Loucy (cell line): ENCODE measurements at regions not wholly inside any gene's neighbourhood (a gene's known extent, or its start where the extent isn't known, plus 50 kb on each side); places are given as distances from the start of the nearest gene placed in this dataset.

ENCODE experiments used
- H2AFZ ChIP-seq: fragments of 200-600 bp; sonication (generic); 2 replicates; pipeline ENCODE4 v1.6.0; 2016; ENCODE audit warnings: antibody characterized with exemption, mild to moderate bottlenecking, low read length, moderate library complexity
- H3F3A ChIP-seq: fragments of 200-600 bp; 2 replicates; pipeline ENCODE4 v1.6.0; 2016; ENCODE audit warnings: antibody characterized with exemption, low read depth, mild to moderate bottlenecking
- H3K27me3 ChIP-seq: fragments of 200-600 bp; sonication (generic); 2 replicates; pipeline ENCODE4 v1.6.1; 2014; ENCODE audit warnings: low read length, mild to moderate bottlenecking; ENCODE audit not compliant: insufficient read depth, poor library complexity, severe bottlenecking
- H3K36me3 ChIP-seq: fragments of 200-600 bp; sonication (generic); 2 replicates; pipeline ENCODE4 v1.6.1; 2016; ENCODE audit warnings: low read length; ENCODE audit not compliant: insufficient read depth
- H3K4me1 ChIP-seq: fragments of 200-600 bp; sonication (generic); 2 replicates; pipeline ENCODE4 v1.5.1; 2014; ENCODE audit warnings: low read length, mild to moderate bottlenecking; ENCODE audit not compliant: insufficient read depth, poor library complexity, severe bottlenecking
- H3K4me2 ChIP-seq: fragments of 200-600 bp; sonication (generic); 2 replicates; pipeline ENCODE4 v1.6.0; 2014; ENCODE audit warnings: antibody characterized with exemption, low read length, low read depth, mild to moderate bottlenecking; ENCODE audit not compliant: poor library complexity, severe bottlenecking
- H3K4me3 ChIP-seq: fragments of 200-600 bp; sonication (generic); 2 replicates; pipeline ENCODE4 v1.5.1; 2014; ENCODE audit warnings: low read length, mild to moderate bottlenecking, mixed read lengths; ENCODE audit not compliant: poor library complexity, severe bottlenecking
- H3K79me2 ChIP-seq: fragments of 200-600 bp; sonication (generic); 2 replicates; pipeline ENCODE4 v1.6.1; 2014; ENCODE audit warnings: low read length; ENCODE audit not compliant: insufficient read depth
- H3K9ac ChIP-seq: fragments of 200-600 bp; sonication (generic); 2 replicates; pipeline ENCODE4 v1.6.0; 2014; ENCODE audit warnings: mild to moderate bottlenecking, low read depth, low read length, moderate library complexity; ENCODE audit not compliant: poor library complexity, severe bottlenecking
- H3K9me2 ChIP-seq: fragments of 200-600 bp; sonication (generic); replicated peaks from 2 replicates; pipeline ENCODE4 v1.6.1; 2016; ENCODE audit warnings: low read depth, low read length, mixed read lengths
- H3K9me3 ChIP-seq: fragments of 200-600 bp; sonication (generic); 2 replicates; pipeline ENCODE4 v1.6.1; 2014; ENCODE audit warnings: mild to moderate bottlenecking, antibody characterized with exemption, low read length, low read depth; ENCODE audit not compliant: insufficient read depth
- H4K20me1 ChIP-seq: fragments of 200-600 bp; sonication (generic); 2 replicates; pipeline ENCODE4 v1.6.0; 2014; ENCODE audit warnings: antibody characterized with exemption, low read length, mild to moderate bottlenecking; ENCODE audit not compliant: insufficient read depth, poor library complexity, severe bottlenecking
- EZH2phosphoT487 ChIP-seq: fragments of 200-600 bp; IDR thresholded peaks from 2 replicates; pipeline ENCODE4 v1.6.1; 2018; ENCODE audit warnings: antibody characterized with exemption, mild to moderate bottlenecking, moderate library complexity, borderline replicate concordance
- TF ChIP-seq, protein P1 (sequence below): fragments of 200-600 bp; sonication (generic); conservative IDR thresholded peaks from 2 replicates; pipeline ENCODE4 v1.5.1; 2014; ENCODE audit warnings: mild to moderate bottlenecking, antibody characterized with exemption, low read length

DNA sequence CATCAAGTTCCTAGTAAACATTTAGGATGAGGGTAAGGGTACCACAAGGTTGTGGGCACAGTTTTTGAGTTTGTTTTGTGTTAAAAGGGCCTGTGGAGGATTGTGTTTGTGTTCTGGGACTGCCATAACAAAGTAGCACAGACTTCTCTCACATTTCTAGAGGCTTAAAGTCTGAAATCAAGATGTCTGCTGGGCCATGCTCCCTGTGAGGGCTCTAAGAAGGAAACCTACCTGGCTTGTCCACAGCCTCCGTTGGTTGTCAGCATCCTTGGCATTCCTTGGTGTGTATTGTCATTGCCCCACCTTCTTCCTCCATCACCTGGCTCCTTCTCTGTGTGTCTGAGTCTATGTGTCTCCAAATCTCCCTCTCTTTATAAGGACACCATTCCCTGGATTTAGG, 808.1 kb upstream of the RBFOX1 start:
- no peak for TF ChIP-seq EZH2phosphoT487
- TF ChIP-seq, protein P1, sequence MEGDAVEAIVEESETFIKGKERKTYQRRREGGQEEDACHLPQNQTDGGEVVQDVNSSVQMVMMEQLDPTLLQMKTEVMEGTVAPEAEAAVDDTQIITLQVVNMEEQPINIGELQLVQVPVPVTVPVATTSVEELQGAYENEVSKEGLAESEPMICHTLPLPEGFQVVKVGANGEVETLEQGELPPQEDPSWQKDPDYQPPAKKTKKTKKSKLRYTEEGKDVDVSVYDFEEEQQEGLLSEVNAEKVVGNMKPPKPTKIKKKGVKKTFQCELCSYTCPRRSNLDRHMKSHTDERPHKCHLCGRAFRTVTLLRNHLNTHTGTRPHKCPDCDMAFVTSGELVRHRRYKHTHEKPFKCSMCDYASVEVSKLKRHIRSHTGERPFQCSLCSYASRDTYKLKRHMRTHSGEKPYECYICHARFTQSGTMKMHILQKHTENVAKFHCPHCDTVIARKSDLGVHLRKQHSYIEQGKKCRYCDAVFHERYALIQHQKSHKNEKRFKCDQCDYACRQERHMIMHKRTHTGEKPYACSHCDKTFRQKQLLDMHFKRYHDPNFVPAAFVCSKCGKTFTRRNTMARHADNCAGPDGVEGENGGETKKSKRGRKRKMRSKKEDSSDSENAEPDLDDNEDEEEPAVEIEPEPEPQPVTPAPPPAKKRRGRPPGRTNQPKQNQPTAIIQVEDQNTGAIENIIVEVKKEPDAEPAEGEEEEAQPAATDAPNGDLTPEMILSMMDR: no peak
- Histone ChIP-seq H3K4me3 (no peak overlapping the region), H3K36me3 (no peaks in the 10 kb centered on the region), H3F3A (no peaks in the 10 kb centered on the region), H3K79me2 (no peaks in the 10 kb centered on the region), H3K9ac (no peak overlapping the region), H3K27me3 (no peaks in the 10 kb centered on the region), H2AFZ (no peak overlapping the region), H3K9me3 (no peaks in the 10 kb centered on the region), H3K9me2 (no peaks in the 10 kb centered on the region), H3K4me1 (no peaks in the 10 kb centered on the region), H4K20me1 (no peaks in the 10 kb centered on the region), H3K4me2 (no peak overlapping the region)

DNA sequence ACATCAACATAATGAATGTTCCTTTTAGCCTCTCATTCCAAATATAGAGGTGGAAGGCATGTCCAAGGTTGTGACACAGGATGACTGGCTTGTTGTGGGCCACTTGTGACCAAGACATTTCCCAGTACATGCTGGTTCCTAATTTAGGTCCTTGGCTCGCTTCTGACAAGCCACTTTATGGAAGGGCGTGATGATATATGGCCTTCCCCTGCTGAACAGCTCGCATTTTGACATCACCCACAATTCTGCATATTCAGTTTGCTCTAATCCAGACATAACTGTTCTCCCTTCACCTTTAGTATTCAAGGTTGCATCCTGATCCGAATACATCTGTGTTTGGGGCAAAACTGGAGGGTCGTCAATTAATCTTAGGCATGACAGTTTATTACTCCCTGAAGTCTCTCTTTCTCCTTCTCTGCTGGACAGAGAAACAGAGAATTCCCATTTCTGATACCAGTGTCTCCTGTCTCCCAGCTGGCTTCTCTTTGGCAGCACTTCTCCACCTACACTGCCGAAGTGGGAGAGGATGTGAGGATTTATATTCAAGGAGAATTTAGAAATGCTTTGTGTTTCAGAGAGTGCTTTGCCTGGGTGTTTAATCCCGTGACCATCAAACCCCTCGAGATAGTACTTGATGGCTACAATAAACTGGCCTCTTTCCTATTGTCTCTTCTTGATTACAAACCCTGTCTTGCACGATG, 815.5 kb upstream of the RBFOX1 start:
- no peak for TF ChIP-seq EZH2phosphoT487
- TF ChIP-seq, protein P1: no peak
- Histone ChIP-seq H4K20me1 (no peaks in the 10 kb centered on the region), H2AFZ (no peak overlapping the region), H3K4me2 (no peak overlapping the region), H3K79me2 (no peaks in the 10 kb centered on the region), H3F3A (no peaks in the 10 kb centered on the region), H3K27me3 (no peaks in the 10 kb centered on the region), H3K9me3 (no peaks in the 10 kb centered on the region), H3K4me3 (no peak overlapping the region), H3K36me3 (no peaks in the 10 kb centered on the region), H3K9ac (no peak overlapping the region), H3K9me2 (no peaks in the 10 kb centered on the region), H3K4me1 (no peaks in the 10 kb centered on the region)

- no peak overlapping the region for H3K4me2 ChIP-seq
- H2AFZ ChIP-seq: no peak overlapping the region
- no peak for TF ChIP-seq EZH2phosphoT487
- TF ChIP-seq, protein P1: no peak
- H3K27me3 ChIP-seq: no peaks in the 10 kb centered on the region
- H3K9me3 ChIP-seq: no peaks in the 10 kb centered on the region
- no peaks in the 10 kb centered on the region for H3K79me2 ChIP-seq
- no peaks in the 10 kb centered on the region for H4K20me1 ChIP-seq
- H3K4me3 ChIP-seq: no peak overlapping the region
- no peaks in the 10 kb centered on the region for H3K4me1 ChIP-seq
- H3K9ac ChIP-seq: no peak overlapping the region
- no peaks in the 10 kb centered on the region for H3K9me2 ChIP-seq
- no peaks in the 10 kb centered on the region for H3K36me3 ChIP-seq
- no peaks in the 10 kb centered on the region for H3F3A ChIP-seq
Measured at GRCh38 chr16:6512512-6512911, 820.1 kb upstream of the RBFOX1 start.
